Tibial nerve (tissue), 3 donors: ENCODE measurements at regions not wholly inside any gene's neighbourhood (a gene's known extent, or its start where the extent isn't known, plus 50 kb on each side); places are given as distances from the start of the nearest gene placed in this dataset.

Source experiments
- POLR2A ChIP-seq, 2 donors: fragments of 450-650 bp; IDR thresholded peaks; one replicate each; pipeline ENCODE4 v1.6.1; 2017; ENCODE audit warnings: antibody characterized with exemption in 2 of 2, mild to moderate bottlenecking in 2 of 2, moderate library complexity in 2 of 2
- TF ChIP-seq, protein P1 (sequence below), 5 experiments: fragments of 200-600 bp in 3 of 5; fragments of 450-650 bp in 2 of 5; sonication (generic) in 3 of 5; IDR thresholded peaks; one replicate each; pipeline ENCODE4 v1.5.1; 2016 to 2019; ENCODE audit warnings: antibody characterized with exemption in 5 of 5, mild to moderate bottlenecking in 3 of 5, moderate library complexity in 2 of 5

DNA sequence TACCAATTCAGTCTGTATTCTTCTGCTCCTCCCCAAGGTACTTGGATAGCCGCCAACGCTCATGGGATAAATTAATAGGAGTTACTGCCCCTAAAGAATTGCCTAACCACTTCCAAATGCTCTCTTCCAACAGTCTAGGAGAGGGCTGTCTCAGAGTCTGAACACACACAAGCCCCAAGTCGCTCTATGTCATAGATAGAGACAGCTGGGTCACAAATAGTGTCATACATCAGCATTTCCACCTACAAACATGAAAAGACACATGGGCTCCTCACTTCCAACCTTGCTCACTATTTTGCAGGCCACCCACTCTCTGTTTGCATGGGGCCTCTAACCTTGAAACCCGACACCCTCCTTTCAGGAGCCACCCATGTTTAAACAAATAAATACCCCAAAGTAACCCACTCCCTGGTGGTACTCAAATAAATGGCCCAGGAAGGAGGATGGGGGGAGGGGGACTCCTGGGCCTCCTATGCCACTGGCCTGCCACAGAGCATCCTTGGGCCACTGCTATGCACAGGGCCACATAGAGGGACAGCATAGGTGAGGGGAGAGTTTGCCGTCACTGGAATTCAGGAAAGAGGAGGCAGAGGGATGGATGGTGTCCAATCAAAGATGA, 265.9 kb downstream of the SOX9 start:
- no peak for TF ChIP-seq POLR2A (IDR thresholded peaks at IDR 0.05)
- TF ChIP-seq, protein P1, sequence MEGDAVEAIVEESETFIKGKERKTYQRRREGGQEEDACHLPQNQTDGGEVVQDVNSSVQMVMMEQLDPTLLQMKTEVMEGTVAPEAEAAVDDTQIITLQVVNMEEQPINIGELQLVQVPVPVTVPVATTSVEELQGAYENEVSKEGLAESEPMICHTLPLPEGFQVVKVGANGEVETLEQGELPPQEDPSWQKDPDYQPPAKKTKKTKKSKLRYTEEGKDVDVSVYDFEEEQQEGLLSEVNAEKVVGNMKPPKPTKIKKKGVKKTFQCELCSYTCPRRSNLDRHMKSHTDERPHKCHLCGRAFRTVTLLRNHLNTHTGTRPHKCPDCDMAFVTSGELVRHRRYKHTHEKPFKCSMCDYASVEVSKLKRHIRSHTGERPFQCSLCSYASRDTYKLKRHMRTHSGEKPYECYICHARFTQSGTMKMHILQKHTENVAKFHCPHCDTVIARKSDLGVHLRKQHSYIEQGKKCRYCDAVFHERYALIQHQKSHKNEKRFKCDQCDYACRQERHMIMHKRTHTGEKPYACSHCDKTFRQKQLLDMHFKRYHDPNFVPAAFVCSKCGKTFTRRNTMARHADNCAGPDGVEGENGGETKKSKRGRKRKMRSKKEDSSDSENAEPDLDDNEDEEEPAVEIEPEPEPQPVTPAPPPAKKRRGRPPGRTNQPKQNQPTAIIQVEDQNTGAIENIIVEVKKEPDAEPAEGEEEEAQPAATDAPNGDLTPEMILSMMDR (IDR thresholded peaks at IDR 0.05) = no peak
